Sciatic nerve (tissue), 2 donors: ENCODE measurements at regions not wholly inside any gene's neighbourhood (a gene's known extent, or its start where the extent isn't known, plus 50 kb on each side); places are given as distances from the start of the nearest gene placed in this dataset.

Experiments used
- ATAC-seq: fragments of 200-7000 bp; cut with Tn5 transposase; one replicate; pipeline ENCODE4 v1.9.1; 2020; ENCODE audit warnings: mild to moderate bottlenecking, moderate library complexity
- DNase-seq: peaks from one replicate; pipeline ENCODE4 v3.0.0-alpha.2; 2020; ENCODE audit warnings: low spot score
- intact Hi-C: fragments of 100-400 bp; cut with DNase I; formaldehyde crosslinking; loops from one replicate; pipeline ENCODE4 v1.14.2; 2022
- donor health status: DM: no; HTN: no; CAD: no.
- donor health status: DM: no; HTN: no; CAD: no.

DNA sequence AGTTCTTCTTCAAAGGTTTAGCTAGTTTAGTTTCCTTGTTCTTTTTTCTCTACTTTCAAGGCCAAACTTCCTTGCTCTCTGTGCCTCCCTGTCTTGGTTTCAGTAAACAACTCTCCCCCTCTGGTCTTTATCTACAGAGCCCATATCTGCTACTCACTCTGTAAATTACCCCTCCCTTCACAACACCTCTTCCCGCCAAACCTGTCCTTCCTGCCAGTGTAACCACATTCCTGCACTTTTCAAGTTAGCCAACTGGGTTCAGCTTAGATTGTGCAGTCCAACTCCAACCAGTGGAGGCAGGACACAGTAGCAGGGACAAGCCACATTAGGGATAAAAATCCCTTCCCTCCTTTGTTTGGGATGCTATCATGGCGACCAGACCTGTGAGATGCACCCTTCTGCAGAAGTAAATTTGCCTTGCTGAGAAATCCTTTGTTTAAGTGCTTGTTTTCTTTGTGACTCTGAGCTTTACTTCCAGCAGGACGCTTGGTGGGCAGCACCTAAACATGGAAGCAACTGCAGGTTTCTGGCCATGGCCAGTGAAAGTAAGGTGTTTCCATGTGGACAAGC lies 706.0 kb downstream of the KCNJ3 start:
- ATAC-seq (no peak), DNase-seq (no peak)
- intact Hi-C loops = no loop called here

DNA sequence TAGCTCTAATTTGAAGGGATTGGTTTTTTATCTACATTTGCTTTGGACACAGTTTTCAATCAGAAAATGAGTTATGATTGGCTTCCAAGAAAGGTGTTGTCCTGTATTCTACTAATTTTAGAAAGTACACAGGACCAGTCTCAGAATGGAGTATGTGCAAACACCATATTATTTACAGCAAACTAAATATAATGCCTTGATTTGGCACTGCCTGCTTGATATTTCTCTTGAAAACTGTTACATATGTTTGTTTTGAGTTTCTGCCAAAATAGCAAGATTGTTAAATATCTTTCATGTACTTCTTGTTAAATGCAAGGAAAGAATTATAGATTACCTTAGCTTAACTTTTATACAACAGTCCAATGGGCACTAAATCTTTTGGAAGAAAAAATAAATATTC lies 694.9 kb downstream of the KCNJ3 start:
- ATAC-seq = no peak
- no peak for DNase-seq
- intact Hi-C loops = no loop called here

DNA sequence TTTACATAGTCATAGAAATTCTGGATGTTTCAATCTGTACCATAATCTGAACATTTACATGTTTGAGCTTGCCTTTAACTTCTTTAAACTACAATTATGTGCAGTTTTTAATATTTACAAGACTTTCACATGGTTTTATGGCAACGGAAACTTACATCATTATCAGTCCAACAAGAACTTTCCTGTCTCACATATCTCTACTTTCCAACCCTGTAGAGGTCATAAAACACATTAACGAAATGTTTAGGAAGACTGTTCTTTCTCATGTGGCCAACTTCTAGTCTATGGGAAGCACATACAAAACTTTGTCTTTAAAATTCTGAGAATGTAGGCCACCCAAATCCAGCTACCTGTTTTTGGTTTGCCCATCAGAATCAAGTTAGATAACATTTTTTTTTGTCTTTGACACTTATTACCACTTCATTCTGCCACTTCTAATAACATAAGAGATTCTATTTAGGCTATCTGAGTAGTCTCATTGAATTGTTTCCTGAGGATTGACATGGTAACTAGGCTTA lies 693.2 kb downstream of the KCNJ3 start:
- no peak for ATAC-seq
- no peak for DNase-seq
- intact Hi-C loops = no loop called here

DNA sequence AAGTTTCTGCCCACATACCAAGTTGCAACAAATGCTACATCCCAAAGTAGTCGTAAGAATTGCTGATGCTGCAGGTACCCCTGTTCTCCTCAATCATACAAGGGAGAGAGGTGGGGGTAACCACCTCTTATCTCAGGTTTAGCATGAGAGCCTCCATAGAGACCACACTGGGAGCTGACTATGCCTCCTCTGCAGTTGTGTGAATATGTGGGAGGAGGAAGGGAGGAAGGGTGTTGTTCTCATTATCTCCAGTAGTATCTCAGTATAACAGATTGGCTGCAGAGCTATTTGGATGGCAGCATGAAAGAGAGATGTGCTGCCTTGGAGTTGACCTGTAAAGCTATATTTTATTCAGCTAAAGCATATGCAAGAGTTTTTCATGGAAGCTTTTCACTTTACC lies 690.7 kb downstream of the KCNJ3 start:
- ATAC-seq (no peak), DNase-seq (no peak)
- intact Hi-C loops = no loop called here

DNA sequence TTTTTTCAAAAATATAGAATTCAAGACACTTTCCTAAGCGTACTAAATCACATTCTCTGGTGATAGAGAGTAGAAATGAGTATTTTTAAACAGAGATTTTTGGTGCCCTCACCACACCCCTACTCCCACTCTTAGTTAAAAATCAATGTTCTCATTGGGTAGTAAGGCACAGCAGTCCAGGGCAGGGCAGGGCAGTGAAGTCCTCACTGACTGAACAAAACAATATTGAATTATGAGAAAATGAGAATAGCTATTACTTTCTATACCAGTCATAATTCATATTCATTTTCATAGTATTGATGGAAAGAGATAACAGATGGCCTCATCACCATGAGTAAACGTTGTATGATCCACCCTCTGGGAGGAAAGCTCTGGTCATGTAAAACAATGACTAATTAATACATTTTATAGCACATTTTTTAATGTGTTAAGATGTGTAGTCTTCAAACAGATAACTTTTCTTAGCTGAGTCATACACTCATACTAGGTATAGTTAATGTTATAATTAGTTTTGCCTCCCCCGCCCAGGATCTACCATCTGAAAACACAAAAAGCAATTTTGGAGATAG lies 686.1 kb downstream of the KCNJ3 start:
- intact Hi-C loops = no loop called here
- DNase-seq (no peak), ATAC-seq (no peak)

DNA sequence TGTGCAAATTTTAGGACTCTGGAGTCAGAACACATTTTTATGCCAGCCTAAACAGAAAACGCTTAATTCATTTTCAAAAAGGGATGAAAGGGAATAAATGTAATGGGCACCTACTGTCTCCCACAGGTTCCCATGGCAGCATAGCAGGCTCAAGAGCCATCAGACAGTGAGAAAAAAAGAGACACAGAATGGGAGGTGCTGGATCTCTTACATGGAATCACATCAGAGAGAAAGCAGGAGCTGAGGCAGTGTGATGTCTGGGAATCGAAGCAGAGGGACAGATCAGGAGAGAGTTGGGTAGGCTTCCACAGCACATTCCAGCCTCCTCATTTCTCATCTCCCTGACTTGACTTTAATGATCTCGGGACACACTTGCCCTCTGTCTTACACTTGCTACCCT lies 684.3 kb downstream of the KCNJ3 start:
- intact Hi-C loops = no loop called here
- no peak for DNase-seq
- no peak for ATAC-seq

DNA sequence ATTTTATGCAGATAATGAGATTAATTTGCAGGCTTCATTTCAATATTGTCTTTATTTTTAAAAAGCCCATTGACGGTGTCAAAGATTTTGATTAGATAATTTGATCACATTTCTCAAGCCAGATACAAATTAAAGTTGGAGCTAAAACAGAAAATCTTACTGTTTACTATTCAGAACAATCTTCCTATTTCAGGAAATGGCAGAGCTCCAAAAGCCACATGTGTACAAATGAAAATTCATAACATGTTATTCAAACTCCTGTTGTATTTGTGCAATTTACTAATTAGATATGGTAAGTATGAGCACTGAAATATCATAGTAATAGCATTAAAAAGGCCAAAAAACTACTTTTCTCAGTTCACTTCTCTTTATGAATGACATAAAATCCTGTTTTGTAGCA lies 682.9 kb downstream of the KCNJ3 start:
- intact Hi-C loops = no loop called here
- no peak for DNase-seq
- ATAC-seq = no peak

DNA sequence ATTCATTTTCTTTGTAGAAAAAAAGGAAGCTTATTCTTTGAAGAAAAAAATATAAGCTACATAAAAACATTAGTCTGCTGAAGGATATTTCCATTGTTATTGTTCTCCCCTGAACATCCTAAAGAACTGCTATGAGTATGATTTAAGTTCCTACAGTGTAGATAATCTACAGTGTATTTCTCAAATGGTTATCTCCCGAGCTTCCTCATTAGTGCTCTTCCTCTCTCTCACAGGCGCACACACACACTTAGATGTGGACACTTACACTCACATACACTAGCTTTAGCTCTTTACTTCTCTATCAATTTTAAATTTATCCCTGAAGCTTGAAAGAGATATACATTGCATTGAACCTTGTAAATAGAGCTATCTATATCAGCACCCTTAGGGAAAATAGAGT lies 681.0 kb downstream of the KCNJ3 start:
- ATAC-seq (no peak), DNase-seq (no peak)
- intact Hi-C loops = loop anchor here (10.0 kb wide), 1 partner anchor 1205 kb away; no protein-coding TSS in a partner anchor

DNA sequence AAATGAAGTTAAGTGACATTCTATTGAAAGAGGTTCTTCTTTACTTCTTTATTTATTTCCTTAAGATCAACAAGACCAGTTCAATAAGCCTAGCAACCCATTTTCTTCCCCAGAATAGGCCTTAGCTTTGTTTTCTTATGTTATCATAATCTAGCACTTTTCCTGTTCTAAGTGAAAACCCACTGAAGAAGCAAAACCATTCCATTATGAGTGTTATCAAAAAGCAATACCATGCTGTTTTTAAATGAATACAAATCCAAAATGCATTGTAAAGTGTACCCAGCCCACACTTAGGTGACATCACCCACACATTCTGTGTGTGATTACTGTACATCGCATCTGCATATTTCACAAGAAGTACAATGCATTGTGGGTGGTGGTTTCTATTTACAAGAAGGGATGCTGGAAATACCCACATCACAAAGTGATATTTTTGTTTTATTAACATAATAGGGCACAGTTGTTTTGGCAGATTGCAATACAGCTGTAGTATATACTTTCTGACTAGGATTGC lies 679.5 kb downstream of the KCNJ3 start:
- intact Hi-C loops = loop anchor here (10.0 kb wide), 1 partner anchor 1207 kb away; no protein-coding TSS in a partner anchor
- ATAC-seq = peak; percentile 39

DNA sequence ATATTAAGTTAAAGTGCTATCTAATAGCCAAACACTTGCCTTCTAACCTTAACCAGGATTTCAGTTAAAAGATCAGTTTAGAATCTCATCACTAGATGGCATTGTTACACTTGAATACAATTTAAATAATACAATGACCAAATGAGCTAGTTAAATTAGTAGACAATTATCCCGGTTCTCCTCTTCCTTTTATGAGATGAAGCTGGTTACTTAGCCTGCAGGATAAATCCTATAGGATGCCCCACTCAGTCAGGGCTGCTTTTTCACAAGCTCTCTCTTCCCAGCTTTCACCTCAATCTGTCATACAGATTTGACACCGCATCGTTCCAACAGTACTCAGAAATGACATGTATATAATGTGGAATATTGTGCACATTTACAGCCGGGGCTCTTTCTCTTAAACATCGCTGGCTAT lies 678.8 kb downstream of the KCNJ3 start:
- DNase-seq (no peak), ATAC-seq (peak; percentile 45)
- intact Hi-C loops = loop anchor here (10.0 kb wide), 1 partner anchor 1208 kb away; no protein-coding TSS in a partner anchor

More for the DNA sequence above, 679.5 kb downstream of the KCNJ3 start:
- no peak for DNase-seq

DNA sequence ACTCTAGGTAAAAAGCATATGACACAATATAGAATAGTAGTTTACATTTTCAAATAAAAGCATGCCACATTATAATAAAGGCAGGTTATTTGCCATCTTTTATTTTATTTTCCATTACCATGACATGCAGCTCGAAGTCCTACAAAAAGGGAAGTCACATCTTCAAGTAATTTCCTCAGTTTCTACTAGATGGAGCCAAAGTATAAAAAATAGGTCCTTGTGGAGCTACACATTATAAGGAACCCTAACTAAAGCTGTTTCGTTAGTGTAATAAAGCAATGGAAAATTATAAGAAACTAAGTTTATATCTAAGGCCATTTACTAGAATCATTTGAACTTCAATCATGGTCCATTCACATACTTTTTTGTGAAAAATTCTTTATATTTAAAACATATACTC lies 674.5 kb downstream of the KCNJ3 start:
- no peak for DNase-seq
- peak; percentile 63 for ATAC-seq
- intact Hi-C loops = loop anchor here (10.0 kb wide), 1 partner anchor 1212 kb away; no protein-coding TSS in a partner anchor

DNA sequence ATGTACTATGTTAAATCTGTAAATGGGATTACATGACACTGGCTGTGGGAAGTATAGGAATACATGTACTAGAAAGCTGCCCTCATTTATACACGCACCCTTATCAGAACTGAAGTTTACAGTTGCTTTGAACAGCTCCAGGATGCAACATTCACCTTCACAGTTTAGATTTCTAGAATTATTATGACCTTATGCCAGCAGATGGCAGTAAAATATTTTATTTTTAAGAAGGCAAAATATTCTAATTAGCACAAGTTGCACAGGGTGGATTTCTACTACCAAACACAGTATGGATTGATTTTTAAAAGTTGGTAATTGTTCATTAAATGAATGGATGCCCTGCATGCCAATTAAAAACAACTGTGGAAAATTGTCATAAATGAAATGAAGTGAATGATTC lies 670.4 kb downstream of the KCNJ3 start:
- ATAC-seq = no peak
- intact Hi-C loops = loop anchor here (5.0 kb wide), 1 partner anchor 1833 kb away; no protein-coding TSS in a partner anchor

DNA sequence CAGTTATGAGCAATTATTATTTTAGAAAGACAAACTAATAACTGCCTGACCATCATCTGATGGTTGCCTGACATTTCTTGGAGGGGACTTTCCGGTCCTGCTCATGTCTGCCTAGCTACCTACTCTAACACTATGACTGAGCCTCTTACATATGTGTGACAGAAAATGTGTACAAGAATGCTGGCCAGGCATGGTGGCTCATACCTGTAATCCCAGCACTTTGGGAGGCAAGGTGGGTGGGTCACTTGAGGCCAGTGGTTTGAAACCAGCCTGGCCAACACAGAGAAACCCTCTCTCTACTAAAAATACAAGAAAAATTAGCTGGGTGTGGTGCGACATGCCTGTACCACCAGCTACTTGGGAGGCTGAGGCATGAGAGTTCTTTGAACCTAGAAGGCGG lies 666.3 kb downstream of the KCNJ3 start:
- intact Hi-C loops = loop anchor here (5.0 kb wide), 1 partner anchor 1838 kb away; no protein-coding TSS in a partner anchor
- ATAC-seq = no peak
- DNase-seq = no peak

More for the DNA sequence above, 670.4 kb downstream of the KCNJ3 start:
- DNase-seq = no peak

DNA sequence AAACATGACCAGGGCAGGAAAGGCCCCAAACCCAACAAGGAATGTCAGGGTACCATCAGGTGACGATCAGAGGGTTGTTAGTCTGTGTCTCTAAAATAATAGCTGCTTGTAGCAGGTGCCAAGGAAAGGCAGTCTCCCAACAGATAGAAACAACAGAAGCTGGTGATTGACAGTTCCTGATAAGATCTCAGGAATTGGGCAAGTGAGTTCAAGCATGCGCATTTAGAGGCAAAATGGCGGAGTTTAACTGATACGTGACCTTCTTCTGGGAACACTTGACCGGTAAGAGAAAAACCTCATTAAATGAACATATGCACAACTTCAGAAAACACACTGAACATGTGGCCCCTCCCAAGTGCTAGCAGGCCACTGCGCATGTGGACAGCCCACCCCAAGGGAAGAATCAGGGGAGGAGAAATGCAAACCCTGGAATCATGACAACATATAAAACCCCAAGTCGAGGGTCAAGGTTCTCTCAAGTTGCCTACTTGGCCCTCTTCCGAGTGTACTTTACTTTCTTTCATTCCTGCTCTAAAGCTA lies 664.9 kb downstream of the KCNJ3 start:
- intact Hi-C loops = no loop called here
- DNase-seq (no peak), ATAC-seq (no peak)

DNA sequence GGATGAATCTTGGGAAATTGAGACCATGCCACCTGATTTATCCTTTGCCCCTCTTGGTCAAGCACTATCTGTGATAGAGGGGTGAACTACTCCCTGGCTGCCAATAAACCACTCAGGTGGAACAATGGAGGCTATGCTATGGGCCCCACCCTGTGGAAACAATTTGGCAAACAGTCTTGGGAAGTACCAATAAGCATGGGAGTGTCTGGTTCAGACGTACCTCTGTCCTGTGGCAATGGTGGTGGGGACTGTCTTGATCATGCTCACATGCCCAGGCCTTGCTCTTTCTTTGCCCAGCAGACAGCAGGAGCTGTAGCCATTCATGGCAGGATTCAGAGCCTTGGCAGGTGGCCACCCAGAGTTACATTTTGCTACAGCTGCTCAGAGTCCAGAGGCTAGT lies 658.7 kb downstream of the KCNJ3 start:
- DNase-seq = no peak
- intact Hi-C loops = no loop called here
- no peak for ATAC-seq

DNA sequence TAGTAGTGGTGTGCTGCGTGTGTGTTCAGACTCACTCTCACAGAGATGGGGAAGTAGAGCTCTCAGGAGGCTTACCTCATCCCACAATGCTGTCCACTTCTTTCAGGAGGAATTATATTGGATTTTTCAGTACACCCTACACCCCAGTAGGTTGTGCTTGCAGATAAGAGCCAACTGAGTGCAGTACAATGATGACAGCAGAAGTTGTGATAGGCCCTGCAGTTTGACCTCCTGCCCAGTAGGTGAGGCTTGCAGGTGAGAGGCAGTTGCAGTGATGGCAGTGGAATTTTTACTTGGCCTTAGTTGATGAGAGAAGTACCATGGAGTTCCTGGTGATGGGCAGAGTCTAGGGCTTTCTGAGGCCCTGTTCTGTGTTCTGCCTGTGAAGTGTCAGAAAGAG lies 657.8 kb downstream of the KCNJ3 start:
- intact Hi-C loops = no loop called here
- ATAC-seq (no peak), DNase-seq (no peak)

DNA sequence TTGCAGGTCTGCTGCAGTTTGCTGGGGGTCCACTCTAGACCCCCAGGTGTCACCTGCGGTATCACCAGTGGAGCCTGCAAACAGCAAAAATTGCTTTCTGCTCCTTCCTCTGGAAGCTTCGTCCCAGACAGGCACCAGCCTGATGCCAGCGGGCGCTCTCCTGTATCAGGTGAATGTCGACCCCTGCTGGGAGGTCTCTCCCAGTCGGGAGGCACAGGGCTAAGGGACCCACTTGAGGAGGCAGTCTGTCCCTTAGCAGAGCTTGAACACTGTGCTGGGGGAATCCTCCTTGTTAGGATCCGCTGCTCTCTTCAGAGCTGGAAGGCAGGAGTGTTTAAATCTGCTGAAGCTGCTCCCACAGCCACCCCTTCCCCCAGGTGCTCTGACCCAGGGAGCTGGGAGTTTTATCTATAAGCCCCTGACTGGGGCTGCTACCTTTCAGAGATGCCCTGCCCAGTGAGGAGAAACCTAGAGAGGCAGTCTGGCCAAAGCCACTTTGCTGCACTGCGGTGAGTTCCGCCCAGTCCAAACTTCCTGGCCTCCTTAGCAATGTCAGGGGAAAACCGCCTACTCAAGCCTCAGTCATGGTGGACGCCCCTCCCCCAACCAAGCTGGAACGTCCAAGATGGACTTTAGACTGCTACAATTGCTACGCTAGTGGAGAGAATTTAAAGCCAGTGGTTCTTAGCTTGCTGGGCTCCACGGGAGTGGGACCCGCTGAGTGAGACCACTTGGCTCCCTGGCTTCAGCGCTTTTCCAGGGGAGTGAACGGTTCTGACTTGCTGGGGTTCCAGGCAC lies 652.5 kb downstream of the KCNJ3 start:
- ATAC-seq (no peak), DNase-seq (no peak)
- intact Hi-C loops = no loop called here

DNA sequence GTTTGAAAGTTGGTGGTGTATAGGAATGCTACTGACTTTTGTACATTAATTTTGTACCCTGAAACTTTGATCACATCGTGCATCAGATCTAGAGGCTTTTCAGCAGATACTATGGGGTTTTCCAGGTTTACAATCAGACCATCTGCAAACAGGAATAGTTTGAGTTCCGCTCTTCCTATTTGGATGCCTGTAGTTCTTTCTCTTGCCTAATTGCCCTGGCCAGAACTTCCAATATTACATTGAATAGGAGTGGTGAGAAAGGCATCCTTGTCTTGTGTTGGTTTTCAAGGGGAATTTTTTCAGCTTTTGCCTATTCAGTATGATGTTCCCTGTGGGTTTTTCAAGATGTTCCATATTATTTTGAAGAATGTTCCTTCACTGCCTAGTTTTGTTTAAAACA lies 633.5 kb downstream of the KCNJ3 start:
- intact Hi-C loops = no loop called here
- DNase-seq (no peak), ATAC-seq (no peak)

DNA sequence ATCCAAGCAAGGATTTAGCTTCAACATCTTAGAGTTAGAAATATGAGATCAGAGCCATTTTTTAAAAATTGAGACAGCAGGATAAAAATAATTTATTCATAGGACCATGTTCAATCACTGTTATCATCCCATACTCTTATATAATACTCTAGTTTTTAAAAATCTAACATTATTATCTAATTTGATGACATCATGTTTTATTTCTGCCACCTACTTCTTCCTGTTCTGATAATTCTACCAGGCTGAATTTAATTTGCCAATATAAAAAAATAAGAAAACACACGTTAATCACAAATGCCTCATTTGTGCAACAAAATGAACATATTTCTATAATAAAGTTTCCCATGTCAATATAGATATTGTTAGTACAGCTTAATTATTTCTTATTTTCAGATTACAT lies 621.7 kb downstream of the KCNJ3 start:
- intact Hi-C loops = no loop called here
- ATAC-seq = no peak

DNA sequence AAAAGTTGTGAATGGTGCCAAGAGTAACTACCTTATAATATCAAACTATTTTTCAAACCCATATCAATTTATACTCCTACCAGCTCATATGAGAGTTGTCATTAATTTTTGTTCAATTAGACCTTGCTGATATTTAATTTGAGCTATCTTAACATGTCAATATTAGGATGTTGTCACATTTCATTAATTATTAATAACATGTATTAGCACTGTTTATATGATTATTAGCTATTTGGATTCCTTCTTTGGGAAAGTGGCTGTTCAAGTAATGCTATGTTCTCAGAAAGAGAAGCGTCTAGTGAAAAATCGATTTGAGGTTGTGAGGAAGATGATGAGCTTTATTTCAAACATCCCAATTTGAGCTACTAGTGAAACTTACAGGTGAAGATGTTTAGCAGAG lies 620.2 kb downstream of the KCNJ3 start:
- DNase-seq (no peak), ATAC-seq (no peak)
- intact Hi-C loops = no loop called here

More for the DNA sequence above, 621.7 kb downstream of the KCNJ3 start:
- no peak for DNase-seq
